Cerebellar cortex (tissue), 1 donor: ENCODE measurements at regions not wholly inside any gene's neighbourhood (a gene's known extent, or its start where the extent isn't known, plus 50 kb on each side); places are given as distances from the start of the nearest gene placed in this dataset.
"Not testable (repeated sequence)": the region's sequence is repeated elsewhere in the genome, so short reads cannot be mapped to it uniquely, and the experiment has no call there.

Source experiments
- DNase-seq: peaks from one replicate; pipeline ENCODE4 v3.0.0-alpha.2; 2015; ENCODE audit warnings: low spot score

GRCh38 chr3:18734309-18734708 is 309.2 kb upstream of the SATB1 start:
- no peak for DNase-seq

GRCh38 chr3:18732474-18732873 is 307.3 kb upstream of the SATB1 start:
- DNase-seq: no peak

GRCh38 chr3:18730491-18730890 is 305.4 kb upstream of the SATB1 start:
- DNase-seq: no peak

- no peak for DNase-seq
Measured at GRCh38 chr3:18729671-18730070, 304.5 kb upstream of the SATB1 start.

- no peak for DNase-seq
Measured at GRCh38 chr3:18725668-18726407, 300.7 kb upstream of the SATB1 start.

- no peak for DNase-seq
Measured at GRCh38 chr3:18724456-18724855, 299.3 kb upstream of the SATB1 start.

GRCh38 chr3:18723206-18723810 is 298.2 kb upstream of the SATB1 start:
- DNase-seq: no peak

- DNase-seq: no peak
Measured at GRCh38 chr3:18720543-18720942, 295.4 kb upstream of the SATB1 start.

GRCh38 chr3:18717598-18717997 is 292.5 kb upstream of the SATB1 start:
- DNase-seq: no peak

GRCh38 chr3:18716821-18717220 is 291.7 kb upstream of the SATB1 start:
- no peak for DNase-seq

- no peak for DNase-seq
Measured at GRCh38 chr3:18716101-18716500, 291.0 kb upstream of the SATB1 start.

GRCh38 chr3:18715208-18715607 is 290.1 kb upstream of the SATB1 start:
- no peak for DNase-seq

GRCh38 chr3:18713577-18713951 is 288.4 kb upstream of the SATB1 start:
- DNase-seq: no peak

GRCh38 chr3:18712713-18713576 is 287.8 kb upstream of the SATB1 start:
- DNase-seq: no peak

GRCh38 chr3:18704326-18704725 is 279.2 kb upstream of the SATB1 start:
- no peak for DNase-seq

- DNase-seq: no peak
Measured at GRCh38 chr3:18703798-18704197, 278.7 kb upstream of the SATB1 start.

GRCh38 chr3:18693588-18694329 is 268.6 kb upstream of the SATB1 start:
- not testable (repeated sequence) for DNase-seq

GRCh38 chr3:18687286-18687685 is 262.1 kb upstream of the SATB1 start:
- DNase-seq: no peak

- no peak for DNase-seq
Measured at GRCh38 chr3:18683900-18684299, 258.8 kb upstream of the SATB1 start.

- no peak for DNase-seq
Measured at GRCh38 chr3:18681818-18682345, 256.7 kb upstream of the SATB1 start.

GRCh38 chr3:18680758-18681157 is 255.6 kb upstream of the SATB1 start:
- DNase-seq: no peak

- no peak for DNase-seq
Measured at GRCh38 chr3:18679238-18679637, 254.1 kb upstream of the SATB1 start.
